Breast epithelium (tissue), 4 donors: ENCODE measurements at regions not wholly inside any gene's neighbourhood (a gene's known extent, or its start where the extent isn't known, plus 50 kb on each side); places are given as distances from the start of the nearest gene placed in this dataset.

ENCODE experiments used
- DNase-seq, 2 donors: peaks; one replicate each; pipeline ENCODE4 v3.0.0-alpha.2; 2019; ENCODE audit warnings: low spot score in 2 of 2
- H3K27ac ChIP-seq, 2 donors: fragments of 200-600 bp; sonication (generic) in 1 of 2; one replicate each; pipeline ENCODE4 v1.5.1; 2016 to 2019; ENCODE audit warnings: mild to moderate bottlenecking in 1 of 2
- H3K27me3 ChIP-seq, 2 donors: fragments of 200-600 bp; sonication (generic) in 1 of 2; one replicate each; pipeline versions ENCODE4 v1.5.1 to v1.6.0; 2017 to 2019; ENCODE audit warnings: control low read depth in 1 of 2, mild to moderate bottlenecking in 1 of 2
- H3K36me3 ChIP-seq: fragments of 200-600 bp; one replicate; pipeline ENCODE4 v1.5.1; 2019
- H3K4me1 ChIP-seq, 2 donors: fragments of 200-600 bp; sonication (generic); one replicate each; pipeline ENCODE4 v1.5.1; 2016 to 2019; ENCODE audit warnings: control low read depth in 1 of 2
- H3K4me3 ChIP-seq, 3 donors: fragments of 200-600 bp; sonication (generic); 1 replicate in 2 of 3; 2 replicates in 1 of 3; pipeline ENCODE4 v1.5.1; 2016 to 2019; ENCODE audit warnings: mild to moderate bottlenecking in 3 of 3, moderate library complexity in 2 of 3
- H3K9me3 ChIP-seq, 2 donors: fragments of 200-600 bp; sonication (generic) in 1 of 2; one replicate each; pipeline ENCODE4 v1.5.1; 2016 to 2019; ENCODE audit warnings: control low read depth in 1 of 2
- POLR2A ChIP-seq: fragments of 450-650 bp; IDR thresholded peaks from one replicate; pipeline ENCODE4 v1.6.1; 2016; ENCODE audit warnings: antibody characterized with exemption, mild to moderate bottlenecking, moderate library complexity
- POLR2AphosphoS5 ChIP-seq, 3 donors: sonication (generic); formaldehyde crosslinking; IDR thresholded peaks; one replicate each; pipeline ENCODE4 v1.6.1; 2017; ENCODE audit warnings: antibody characterized with exemption in 3 of 3
- intact Hi-C: fragments of 100-400 bp; cut with DNase I; formaldehyde crosslinking; loops from one replicate; pipeline ENCODE4 v1.15.1; 2023; ENCODE audit warnings: low total_unique reads
- TF ChIP-seq, protein P1 (sequence below), 3 donors: fragments of 450-650 bp; IDR thresholded peaks; one replicate each; pipeline ENCODE4 v1.5.1; 2016 to 2017; ENCODE audit warnings: antibody characterized with exemption in 3 of 3, mild to moderate bottlenecking in 3 of 3, moderate library complexity in 3 of 3

DNA sequence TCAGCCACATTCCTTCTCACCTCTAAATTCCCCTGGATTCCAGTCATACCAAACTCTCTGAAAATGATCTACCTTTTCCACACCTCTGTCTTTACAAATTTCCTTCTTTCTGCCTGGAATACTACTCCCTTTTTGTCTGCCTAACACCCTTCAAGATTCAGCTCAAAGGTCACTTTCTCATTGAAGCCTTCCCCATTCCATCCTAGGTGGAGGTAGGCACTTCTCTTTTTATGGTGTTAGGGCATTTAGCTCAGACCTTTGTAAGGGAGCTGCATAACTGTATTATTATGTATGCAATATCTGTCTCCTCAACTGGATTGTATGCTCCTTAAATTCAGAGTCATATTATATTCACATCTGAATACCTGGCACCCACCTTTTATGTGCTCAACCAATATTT is 137.7 kb downstream of the RCHY1 start:
- Histone ChIP-seq H3K27me3 (no peaks in the 10 kb centered on the region), H3K9me3 (peaks cover 0 to 11% of the 10 kb centered on the region in 2 donors), H3K4me1 (no peaks in the 10 kb centered on the region), H3K27ac (no peak overlapping the region), H3K36me3 (no peaks in the 10 kb centered on the region), H3K4me3 (no peak overlapping the region)
- no peak for DNase-seq
- intact Hi-C loops: no loop called here
- TF ChIP-seq, protein P1, sequence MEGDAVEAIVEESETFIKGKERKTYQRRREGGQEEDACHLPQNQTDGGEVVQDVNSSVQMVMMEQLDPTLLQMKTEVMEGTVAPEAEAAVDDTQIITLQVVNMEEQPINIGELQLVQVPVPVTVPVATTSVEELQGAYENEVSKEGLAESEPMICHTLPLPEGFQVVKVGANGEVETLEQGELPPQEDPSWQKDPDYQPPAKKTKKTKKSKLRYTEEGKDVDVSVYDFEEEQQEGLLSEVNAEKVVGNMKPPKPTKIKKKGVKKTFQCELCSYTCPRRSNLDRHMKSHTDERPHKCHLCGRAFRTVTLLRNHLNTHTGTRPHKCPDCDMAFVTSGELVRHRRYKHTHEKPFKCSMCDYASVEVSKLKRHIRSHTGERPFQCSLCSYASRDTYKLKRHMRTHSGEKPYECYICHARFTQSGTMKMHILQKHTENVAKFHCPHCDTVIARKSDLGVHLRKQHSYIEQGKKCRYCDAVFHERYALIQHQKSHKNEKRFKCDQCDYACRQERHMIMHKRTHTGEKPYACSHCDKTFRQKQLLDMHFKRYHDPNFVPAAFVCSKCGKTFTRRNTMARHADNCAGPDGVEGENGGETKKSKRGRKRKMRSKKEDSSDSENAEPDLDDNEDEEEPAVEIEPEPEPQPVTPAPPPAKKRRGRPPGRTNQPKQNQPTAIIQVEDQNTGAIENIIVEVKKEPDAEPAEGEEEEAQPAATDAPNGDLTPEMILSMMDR (IDR thresholded peaks at IDR 0.05): no peak
- no peak for TF ChIP-seq POLR2A
- TF ChIP-seq POLR2AphosphoS5 (IDR thresholded peaks at IDR 0.05): no peak

DNA sequence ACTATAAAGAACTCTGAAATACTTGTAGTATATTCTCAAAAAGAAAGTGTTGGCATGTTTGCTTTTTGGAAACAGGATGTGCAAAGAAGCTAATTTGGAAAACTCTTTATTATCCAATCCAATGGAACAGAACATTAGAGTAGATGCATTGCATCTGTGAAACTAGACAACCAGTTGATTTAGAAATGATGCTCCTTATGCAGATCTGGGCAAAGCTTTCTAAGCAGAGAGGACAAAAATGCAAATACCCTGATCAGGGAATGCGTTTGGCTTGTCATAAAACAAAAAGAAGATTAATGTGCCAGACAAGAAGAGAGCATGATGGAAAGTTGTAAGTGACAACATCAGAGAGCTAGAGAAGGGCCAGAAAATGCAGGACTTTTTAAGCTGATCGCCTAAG is 142.3 kb downstream of the RCHY1 start:
- Histone ChIP-seq H3K9me3 (no peaks in the 10 kb centered on the region), H3K27ac (no peak overlapping the region), H3K4me3 (no peak overlapping the region), H3K36me3 (no peaks in the 10 kb centered on the region), H3K4me1 (no peaks in the 10 kb centered on the region), H3K27me3 (no peaks in the 10 kb centered on the region)
- intact Hi-C loops: no loop called here
- TF ChIP-seq, protein P1 (IDR thresholded peaks at IDR 0.05): no peak
- TF ChIP-seq POLR2A: no peak
- TF ChIP-seq POLR2AphosphoS5 (IDR thresholded peaks at IDR 0.05): no peak
- DNase-seq: no peak

DNA sequence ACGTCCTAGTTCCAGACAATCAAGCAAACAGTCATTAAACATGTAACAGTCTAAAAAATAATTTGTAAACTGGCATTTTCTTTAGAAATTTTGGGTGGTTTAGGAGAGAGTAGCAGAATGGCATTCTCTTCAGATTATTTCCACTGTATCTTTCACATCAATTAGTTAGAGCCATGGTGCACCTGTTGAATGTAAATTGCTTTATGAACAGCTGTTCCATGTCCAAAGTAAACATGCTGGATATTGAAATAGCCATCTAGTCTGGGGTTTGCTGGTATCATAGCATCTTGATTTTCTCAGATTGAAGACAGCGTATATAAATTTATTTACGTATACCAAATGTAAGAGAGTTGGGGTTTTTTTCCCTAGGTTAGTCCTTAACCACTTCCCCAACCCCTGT is 143.6 kb downstream of the RCHY1 start:
- no peak for DNase-seq
- Histone ChIP-seq H3K4me3 (no peak overlapping the region), H3K36me3 (no peaks in the 10 kb centered on the region), H3K27me3 (no peaks in the 10 kb centered on the region), H3K27ac (no peak overlapping the region), H3K4me1 (no peaks in the 10 kb centered on the region), H3K9me3 (no peaks in the 10 kb centered on the region)
- intact Hi-C loops: no loop called here
- TF ChIP-seq POLR2AphosphoS5 (IDR thresholded peaks at IDR 0.05) (no peak), POLR2A (no peak)
- TF ChIP-seq, protein P1 (IDR thresholded peaks at IDR 0.05): no peak

DNA sequence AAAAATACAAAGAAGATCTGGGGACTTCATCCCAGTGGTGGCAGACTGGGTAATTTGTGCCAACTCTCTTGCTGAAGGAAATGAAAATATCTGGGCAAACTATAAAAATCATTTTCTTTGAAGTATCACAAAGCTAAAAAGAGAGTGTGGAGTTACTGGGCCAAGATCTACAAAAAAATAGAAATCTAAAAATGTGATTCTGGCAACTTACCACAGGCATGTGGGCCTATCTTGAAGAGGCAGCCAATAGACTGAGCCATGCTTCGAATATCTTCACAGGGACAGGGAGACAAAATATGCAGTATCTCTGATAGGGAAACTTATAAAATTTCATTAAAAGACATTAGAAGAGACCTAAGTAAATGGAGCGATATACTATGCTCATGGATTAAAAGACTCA is 168.8 kb downstream of the RCHY1 start:
- intact Hi-C loops: no loop called here
- H3K4me3 ChIP-seq: no peak overlapping the region

DNA sequence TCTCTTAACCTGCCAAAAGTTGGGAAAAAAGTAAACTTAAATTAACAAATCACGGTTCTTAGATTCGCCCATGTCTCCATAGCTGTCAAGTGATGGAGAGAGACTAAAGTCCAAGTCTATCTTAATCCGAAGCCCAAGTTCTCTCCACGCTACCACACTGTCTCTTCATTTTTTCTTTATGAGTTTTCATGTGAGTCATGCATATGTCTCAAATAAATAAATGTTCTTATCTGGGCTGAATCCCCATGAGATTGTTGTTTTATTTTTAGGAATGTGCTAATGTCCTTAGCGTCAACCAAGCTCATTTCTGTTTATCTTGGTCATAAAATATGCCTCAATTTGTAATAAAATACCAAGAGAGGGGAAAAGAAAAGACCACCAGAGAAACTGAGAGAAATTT is 169.3 kb downstream of the RCHY1 start:
- TF ChIP-seq POLR2AphosphoS5 (IDR thresholded peaks at IDR 0.05) (no peak), POLR2A (no peak)
- TF ChIP-seq, protein P1 (IDR thresholded peaks at IDR 0.05): no peak
- Histone ChIP-seq H3K27ac (no peak overlapping the region), H3K27me3 (no peaks in the 10 kb centered on the region), H3K4me1 (no peaks in the 10 kb centered on the region), H3K4me3 (no peak overlapping the region), H3K9me3 (no peaks in the 10 kb centered on the region), H3K36me3 (no peaks in the 10 kb centered on the region)
- no peak for DNase-seq
- intact Hi-C loops: no loop called here

More for the DNA sequence above, 168.8 kb downstream of the RCHY1 start:
- Histone ChIP-seq H3K36me3 (no peaks in the 10 kb centered on the region), H3K27ac (no peak overlapping the region), H3K9me3 (no peaks in the 10 kb centered on the region), H3K4me1 (no peaks in the 10 kb centered on the region), H3K27me3 (no peaks in the 10 kb centered on the region)
- TF ChIP-seq POLR2AphosphoS5 (IDR thresholded peaks at IDR 0.05) (no peak), POLR2A (no peak)
- TF ChIP-seq, protein P1 (IDR thresholded peaks at IDR 0.05): no peak
- no peak for DNase-seq
